Neural cell (in vitro differentiated cells): ENCODE measurements at regions not wholly inside any gene's neighbourhood (a gene's known extent, or its start where the extent isn't known, plus 50 kb on each side); places are given as distances from the start of the nearest gene placed in this dataset.

ENCODE experiments used
- H2AFZ ChIP-seq: fragments of 200-600, 300-800 bp; sonication (generic), shearing (Covaris generic); 2 replicates; pipeline ENCODE4 v1.6.0; 2014; ENCODE audit warnings: low read depth, mild to moderate bottlenecking, antibody characterized with exemption, low read length, moderate library complexity
- H3F3A ChIP-seq: fragments of 200-600 bp; shearing (Covaris generic); 2 replicates; pipeline ENCODE4 v1.6.1; 2016; ENCODE audit warnings: mild to moderate bottlenecking, moderate library complexity, mixed read lengths, antibody characterized with exemption, low read length; ENCODE audit not compliant: insufficient read depth, poor library complexity, severe bottlenecking
- H3K27ac ChIP-seq: fragments of 200-600, 300-800 bp; sonication (generic), shearing (Covaris generic); 2 replicates; pipeline ENCODE4 v1.5.1; 2014; ENCODE audit warnings: mild to moderate bottlenecking, low read length, moderate library complexity
- H3K27me3 ChIP-seq: fragments of 300-800, 200-600 bp; sonication (generic), shearing (Covaris generic); 2 replicates; pipeline ENCODE4 v1.6.0; 2014; ENCODE audit warnings: mild to moderate bottlenecking, low read depth, low read length, moderate library complexity; ENCODE audit not compliant: insufficient read depth
- H3K36me3 ChIP-seq: fragments of 300-800, 200-600 bp; sonication (generic), shearing (Covaris generic); 2 replicates; pipeline ENCODE4 v1.5.1; 2014; ENCODE audit warnings: mild to moderate bottlenecking, antibody characterized with exemption, low read length, moderate library complexity; ENCODE audit not compliant: insufficient read depth
- H3K4me2 ChIP-seq: fragments of 300-800, 200-600 bp; sonication (generic), shearing (Covaris generic); 2 replicates; pipeline ENCODE4 v1.6.0; 2014; ENCODE audit warnings: mild to moderate bottlenecking, low read length
- H3K4me3 ChIP-seq: fragments of 300-800, 200-600 bp; sonication (generic), shearing (Covaris generic); 2 replicates; pipeline ENCODE4 v1.5.1; 2014; ENCODE audit warnings: mild to moderate bottlenecking, low read length, moderate library complexity
- H3K79me2 ChIP-seq: fragments of 200-600 bp; shearing (Covaris generic); replicated peaks from 2 replicates; pipeline ENCODE4 v1.6.0; 2014; ENCODE audit warnings: mild to moderate bottlenecking, low read length, moderate library complexity; ENCODE audit not compliant: insufficient read depth
- H3K9ac ChIP-seq: fragments of 300-800, 200-600 bp; sonication (generic), shearing (Covaris generic); 2 replicates; pipeline ENCODE4 v1.6.1; 2016; ENCODE audit warnings: mild to moderate bottlenecking, low read length, mixed read lengths
- H3K9me2 ChIP-seq: fragments of 200-600 bp; shearing (Covaris generic); 2 replicates; pipeline ENCODE4 v1.6.1; 2016; ENCODE audit warnings: mild to moderate bottlenecking, low read length, mixed read lengths; ENCODE audit not compliant: insufficient read depth
- H3K9me3 ChIP-seq: fragments of 200-600, 300-800 bp; sonication (generic), shearing (Covaris generic); 2 replicates; pipeline ENCODE4 v1.6.1; 2016; ENCODE audit warnings: mild to moderate bottlenecking, mixed run types, low read length, moderate library complexity, mixed read lengths
- H4K20me1 ChIP-seq: fragments of 200-600 bp; shearing (Covaris generic); 2 replicates; pipeline ENCODE4 v1.6.1; 2016; ENCODE audit warnings: mild to moderate bottlenecking, mixed run types; ENCODE audit not compliant: insufficient read depth
- CTCF ChIP-seq: fragments of 450-650 bp; IDR thresholded peaks from 2 replicates; pipeline ENCODE4 v1.5.1; 2014; ENCODE audit warnings: antibody characterized with exemption, mild to moderate bottlenecking, moderate library complexity; ENCODE audit not compliant: poor library complexity, severe bottlenecking
- EP300 ChIP-seq: fragments of 450-650 bp; conservative IDR thresholded peaks from 2 replicates; pipeline ENCODE4 v1.6.1; 2014; ENCODE audit warnings: antibody characterized with exemption, mild to moderate bottlenecking, moderate library complexity; ENCODE audit not compliant: poor library complexity, severe bottlenecking
- EZH2 ChIP-seq: fragments of 200-600, 300-800 bp; shearing (Covaris generic), sonication (generic); IDR thresholded peaks from 2 replicates; pipeline ENCODE4 v1.6.1; 2014; ENCODE audit warnings: antibody characterized with exemption, low read length, borderline replicate concordance, mild to moderate bottlenecking; ENCODE audit not compliant: insufficient read depth, poor library complexity, severe bottlenecking
- MXI1 ChIP-seq: fragments of 450-650 bp; conservative IDR thresholded peaks from 2 replicates; pipeline ENCODE4 v1.6.1; 2014; ENCODE audit warnings: antibody characterized with exemption, mild to moderate bottlenecking; ENCODE audit not compliant: poor library complexity, severe bottlenecking
- POLR2AphosphoS5 ChIP-seq: IDR thresholded peaks from 2 replicates; pipeline ENCODE4 v1.6.1; 2012
- RAD21 ChIP-seq: fragments of 450-650 bp; conservative IDR thresholded peaks from 2 replicates; pipeline ENCODE4 v1.6.1; 2014; ENCODE audit warnings: antibody characterized with exemption, mild to moderate bottlenecking, moderate library complexity
- SMC3 ChIP-seq: fragments of 450-650 bp; conservative IDR thresholded peaks from 2 replicates; pipeline ENCODE4 v1.6.1; 2014; ENCODE audit warnings: antibody characterized with exemption, mild to moderate bottlenecking, moderate library complexity; ENCODE audit not compliant: poor library complexity
- TAF1 ChIP-seq: IDR thresholded peaks from 2 replicates; pipeline ENCODE4 v1.6.1; 2012; ENCODE audit warnings: low read depth
- TF ChIP-seq, protein P1 (sequence below): IDR thresholded peaks from 2 replicates; pipeline ENCODE4 v1.6.1; 2012; ENCODE audit warnings: borderline replicate concordance

GRCh38 chr16:7171151-7171550 is 161.5 kb upstream of the RBFOX1 start:
- Histone ChIP-seq H3K27ac (no peak overlapping the region), H3F3A (no peaks in the 10 kb centered on the region), H2AFZ (no peak overlapping the region), H3K9me2 (no peaks in the 10 kb centered on the region), H3K9me3 (no peaks in the 10 kb centered on the region), H3K9ac (no peak overlapping the region), H3K4me2 (no peak overlapping the region), H3K27me3 (no peaks in the 10 kb centered on the region), H3K4me3 (no peak overlapping the region), H3K79me2 (no peaks in the 10 kb centered on the region), H4K20me1 (no peaks in the 10 kb centered on the region), H3K36me3 (no peaks in the 10 kb centered on the region)
- TF ChIP-seq POLR2AphosphoS5: peak; percentile 27
- TF ChIP-seq EZH2: no peak

DNA sequence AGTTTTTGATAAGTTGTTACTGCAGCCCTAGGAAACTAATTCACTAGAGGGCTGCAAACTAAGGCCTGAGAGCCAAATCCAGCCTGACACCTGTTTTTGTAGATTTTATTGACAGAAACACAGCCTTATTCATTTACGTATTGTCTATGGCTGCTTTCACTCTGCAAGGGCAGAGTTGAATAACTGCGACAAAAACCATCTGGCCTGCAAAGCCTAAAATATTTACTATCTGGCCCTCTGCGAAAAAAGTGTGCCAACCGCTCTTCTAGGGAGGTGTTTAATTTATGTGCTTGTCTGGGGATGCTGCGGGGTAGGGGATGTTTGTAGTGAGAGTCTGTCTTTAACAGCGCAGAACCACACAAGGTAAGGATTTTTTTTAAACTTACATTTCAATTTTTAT is 165.0 kb upstream of the RBFOX1 start:
- no peaks in the 10 kb centered on the region for H3K79me2 ChIP-seq
- H3K27me3 ChIP-seq: no peaks in the 10 kb centered on the region
- H3K9me2 ChIP-seq: no peaks in the 10 kb centered on the region
- no peak overlapping the region for H3K4me3 ChIP-seq
- no peak overlapping the region for H2AFZ ChIP-seq
- no peak overlapping the region for H3K27ac ChIP-seq
- H3K36me3 ChIP-seq: no peaks in the 10 kb centered on the region
- no peak overlapping the region for H3K9ac ChIP-seq
- H3K9me3 ChIP-seq: no peaks in the 10 kb centered on the region
- no peak overlapping the region for H3K4me2 ChIP-seq
- no peaks in the 10 kb centered on the region for H3F3A ChIP-seq
- no peaks in the 10 kb centered on the region for H4K20me1 ChIP-seq
- TF ChIP-seq SMC3 (no peak), EP300 (no peak), EZH2 (no peak), TAF1 (no peak), CTCF (no peak), RAD21 (no peak)
- TF ChIP-seq, protein P1, sequence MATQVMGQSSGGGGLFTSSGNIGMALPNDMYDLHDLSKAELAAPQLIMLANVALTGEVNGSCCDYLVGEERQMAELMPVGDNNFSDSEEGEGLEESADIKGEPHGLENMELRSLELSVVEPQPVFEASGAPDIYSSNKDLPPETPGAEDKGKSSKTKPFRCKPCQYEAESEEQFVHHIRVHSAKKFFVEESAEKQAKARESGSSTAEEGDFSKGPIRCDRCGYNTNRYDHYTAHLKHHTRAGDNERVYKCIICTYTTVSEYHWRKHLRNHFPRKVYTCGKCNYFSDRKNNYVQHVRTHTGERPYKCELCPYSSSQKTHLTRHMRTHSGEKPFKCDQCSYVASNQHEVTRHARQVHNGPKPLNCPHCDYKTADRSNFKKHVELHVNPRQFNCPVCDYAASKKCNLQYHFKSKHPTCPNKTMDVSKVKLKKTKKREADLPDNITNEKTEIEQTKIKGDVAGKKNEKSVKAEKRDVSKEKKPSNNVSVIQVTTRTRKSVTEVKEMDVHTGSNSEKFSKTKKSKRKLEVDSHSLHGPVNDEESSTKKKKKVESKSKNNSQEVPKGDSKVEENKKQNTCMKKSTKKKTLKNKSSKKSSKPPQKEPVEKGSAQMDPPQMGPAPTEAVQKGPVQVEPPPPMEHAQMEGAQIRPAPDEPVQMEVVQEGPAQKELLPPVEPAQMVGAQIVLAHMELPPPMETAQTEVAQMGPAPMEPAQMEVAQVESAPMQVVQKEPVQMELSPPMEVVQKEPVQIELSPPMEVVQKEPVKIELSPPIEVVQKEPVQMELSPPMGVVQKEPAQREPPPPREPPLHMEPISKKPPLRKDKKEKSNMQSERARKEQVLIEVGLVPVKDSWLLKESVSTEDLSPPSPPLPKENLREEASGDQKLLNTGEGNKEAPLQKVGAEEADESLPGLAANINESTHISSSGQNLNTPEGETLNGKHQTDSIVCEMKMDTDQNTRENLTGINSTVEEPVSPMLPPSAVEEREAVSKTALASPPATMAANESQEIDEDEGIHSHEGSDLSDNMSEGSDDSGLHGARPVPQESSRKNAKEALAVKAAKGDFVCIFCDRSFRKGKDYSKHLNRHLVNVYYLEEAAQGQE: no peak

- no peaks in the 10 kb centered on the region for H3K9me2 ChIP-seq
Observed at GRCh38 chr16:7161891-7162290, 170.8 kb upstream of the RBFOX1 start.

More at GRCh38 chr16:7161891-7162290, 170.8 kb upstream of the RBFOX1 start:
- Histone ChIP-seq H4K20me1 (no peaks in the 10 kb centered on the region), H3K79me2 (no peaks in the 10 kb centered on the region), H2AFZ (no peak overlapping the region), H3K4me3 (no peak overlapping the region), H3K4me2 (no peak overlapping the region), H3K9me3 (no peaks in the 10 kb centered on the region), H3K27ac (peak overlapping the region; percentile 15), H3K9ac (no peak overlapping the region), H3K36me3 (no peaks in the 10 kb centered on the region), H3K27me3 (no peaks in the 10 kb centered on the region), H3F3A (no peaks in the 10 kb centered on the region)
- peak; percentile 9 for TF ChIP-seq POLR2AphosphoS5
- TF ChIP-seq, protein P1: no peak
- TF ChIP-seq CTCF: no peak
- no peak for TF ChIP-seq TAF1
- no peak for TF ChIP-seq SMC3
- TF ChIP-seq MXI1: no peak
- no peak for TF ChIP-seq RAD21
- TF ChIP-seq EZH2: no peak
- TF ChIP-seq EP300: peak; percentile 76
